HCT116 (cell line): ENCODE measurements at regions not wholly inside any gene's neighbourhood (a gene's known extent, or its start where the extent isn't known, plus 50 kb on each side); places are given as distances from the start of the nearest gene placed in this dataset.

Experiments used
- ATAC-seq: fragments of 200-7000 bp; cut with Tn5 transposase; 2 replicates; pipeline ENCODE4 v1.9.1; 2020; ENCODE audit warnings: mild to moderate bottlenecking, moderate library complexity
- BruUV-seq: library from RNA; stranded (reverse); fragments of 400-500 nt; replicated peaks from 2 replicates; lab custom pipeline; 2021; lab: Mats Ljungman, UMichigan
- CTCF ChIA-PET: fragments of 300-600 bp; sonication (Branson Sonifier 250); formaldehyde crosslinking; loops from one replicate; lab custom pipeline; 2021; ENCODE audit warnings: antibody characterized with exemption; lab: Charles Lee
- POLR2A ChIA-PET: fragments of 300-600, 350-600 bp; sonication (Branson Sonifier 250); formaldehyde crosslinking; loops from one replicate; lab custom pipeline; 2021; ENCODE audit warnings: antibody characterized with exemption; lab: Charles Lee
- RAD21 ChIA-PET, 2 experiments: fragments of 300-600 bp; sonication (Branson Sonifier 250); formaldehyde crosslinking; loops; one replicate each; lab custom pipeline; 2023; ENCODE audit warnings: low total read pairs in 2 of 2; ENCODE audit not compliant: uncharacterized antibody in 2 of 2, unreplicated experiment in 2 of 2, low non-redundant PET in 1 of 2; lab: Charles Lee
- DNase-seq: peaks from one replicate; pipeline ENCODE4 v3.0.0-alpha.2; 2010; ENCODE audit warnings: low read depth, low spot score
- H2AFZ ChIP-seq: fragments of 200-600 bp; shearing (Covaris generic), sonication (generic); 2 replicates; pipeline ENCODE4 v1.6.1; 2017; ENCODE audit warnings: low read depth, mixed run types, mixed read lengths, antibody characterized with exemption, low read length; ENCODE audit not compliant: poor library complexity, severe bottlenecking
- H3K27ac ChIP-seq: 2 replicates; pipeline ENCODE4 v1.5.1; 2012; ENCODE audit warnings: low read depth, low read length
- H3K27me3 ChIP-seq: fragments of 200-600 bp; sonication (generic); 2 replicates; pipeline ENCODE4 v1.6.1; 2016; ENCODE audit warnings: mixed run types, low read length, mixed read lengths; ENCODE audit not compliant: insufficient read depth
- H3K36me3 ChIP-seq, 2 experiments: fragments of 200-500 bp in 1 of 2; fragments of 200-600 bp in 1 of 2; sonication (Bioruptor generic) in 1 of 2; sonication (generic) in 1 of 2; 2 replicates each; pipeline versions ENCODE4 v1.5.1 to v1.6.1; 2014 to 2016; ENCODE audit warnings: low read length in 2 of 2, inconsistent platforms in 1 of 2, mixed read lengths in 1 of 2, mixed run types in 1 of 2; ENCODE audit not compliant: insufficient read depth in 2 of 2, control insufficient read depth in 1 of 2
- H3K4me1 ChIP-seq, 2 experiments: fragments of 200-600 bp in 1 of 2; sonication (generic) in 1 of 2; 2 replicates each; pipeline versions ENCODE4 v1.5.1 to v1.6.1; 2012 to 2017; ENCODE audit warnings: low read length in 2 of 2, inconsistent platforms in 1 of 2, mild to moderate bottlenecking in 1 of 2, mixed read lengths in 1 of 2, mixed run types in 1 of 2, moderate library complexity in 1 of 2; ENCODE audit not compliant: insufficient read depth in 2 of 2, control insufficient read depth in 1 of 2
- H3K4me2 ChIP-seq: fragments of 200-600 bp; sonication (generic); 2 replicates; pipeline ENCODE4 v1.6.1; 2017; ENCODE audit warnings: mixed run types, low read length, mixed read lengths
- H3K4me3 ChIP-seq, 2 experiments: fragments of 200-600 bp in 1 of 2; sonication (generic) in 1 of 2; replicated peaks in 1 of 2; 2 replicates each; pipeline ENCODE4 v1.5.1; 2011 to 2016; ENCODE audit warnings: low read length in 2 of 2, control low read depth in 1 of 2, low read depth in 1 of 2, mild to moderate bottlenecking in 1 of 2, mixed read lengths in 1 of 2, mixed run types in 1 of 2
- H3K79me2 ChIP-seq: fragments of 200-600 bp; sonication (generic); 2 replicates; pipeline ENCODE4 v1.6.1; 2017; ENCODE audit warnings: mild to moderate bottlenecking, mixed run types, low read length, moderate library complexity, mixed read lengths; ENCODE audit not compliant: insufficient read depth
- H3K9ac ChIP-seq: fragments of 200-600 bp; sonication (generic); 2 replicates; pipeline ENCODE4 v1.6.1; 2016; ENCODE audit warnings: low read length, mixed read lengths
- H3K9me2 ChIP-seq: fragments of 200-600 bp; sonication (generic), shearing (Covaris generic); 2 replicates; pipeline ENCODE4 v1.6.1; 2017; ENCODE audit warnings: mixed run types, mild to moderate bottlenecking, moderate library complexity; ENCODE audit not compliant: insufficient read depth
- H3K9me3 ChIP-seq, 2 experiments: fragments of 200-500 bp in 1 of 2; fragments of 200-600 bp in 1 of 2; sonication (Bioruptor generic) in 1 of 2; sonication (generic) in 1 of 2; 2 replicates each; pipeline ENCODE4 v1.6.1; 2014 to 2017; ENCODE audit warnings: low read length in 2 of 2, mixed read lengths in 2 of 2, inconsistent platforms in 1 of 2, low read depth in 1 of 2, mild to moderate bottlenecking in 1 of 2, mixed run types in 1 of 2, moderate library complexity in 1 of 2; ENCODE audit not compliant: control insufficient read depth in 1 of 2, insufficient read depth in 1 of 2
- H4K20me1 ChIP-seq: fragments of 200-600 bp; sonication (generic), shearing (Covaris generic); 2 replicates; pipeline ENCODE4 v1.6.1; 2017; ENCODE audit warnings: mixed run types, mild to moderate bottlenecking, moderate library complexity; ENCODE audit not compliant: insufficient read depth
- ATF3 ChIP-seq: IDR thresholded peaks from 2 replicates; pipeline ENCODE4 v1.6.1; 2012
- CBX3 ChIP-seq: IDR thresholded peaks from 2 replicates; pipeline ENCODE4 v1.6.1; 2012; ENCODE audit warnings: low read depth
- CEBPB ChIP-seq: IDR thresholded peaks from 2 replicates; pipeline ENCODE4 v1.6.1; 2012; ENCODE audit warnings: low read depth
- EGR1 ChIP-seq: IDR thresholded peaks from 2 replicates; pipeline ENCODE4 v1.6.1; 2012; ENCODE audit warnings: low read depth
- ELF1 ChIP-seq: IDR thresholded peaks from 2 replicates; pipeline ENCODE4 v1.6.1; 2012; ENCODE audit warnings: low read depth, borderline replicate concordance
- EZH2 ChIP-seq: fragments of 200-600 bp; sonication (generic); IDR thresholded peaks from 2 replicates; pipeline ENCODE4 v1.6.1; 2017; ENCODE audit warnings: antibody characterized with exemption, mixed run types
- EZH2phosphoT487 ChIP-seq: fragments of 200-600 bp; IDR thresholded peaks from 2 replicates; pipeline ENCODE4 v1.6.1; 2018; ENCODE audit warnings: antibody characterized with exemption, borderline replicate concordance
- FOSL1 ChIP-seq: IDR thresholded peaks from 2 replicates; pipeline ENCODE4 v1.6.1; 2012; ENCODE audit warnings: low read depth
- JUND ChIP-seq: IDR thresholded peaks from 2 replicates; pipeline ENCODE4 v1.6.1; 2012
- MAX ChIP-seq: IDR thresholded peaks from 2 replicates; pipeline ENCODE4 v1.6.1; 2012
- POLR2A ChIP-seq: IDR thresholded peaks from 2 replicates; pipeline ENCODE4 v1.7.0; 2011; ENCODE audit warnings: borderline replicate concordance; ENCODE audit not compliant: insufficient read depth, insufficient read length; ENCODE audit errors: extremely low read depth
- POLR2AphosphoS5 ChIP-seq: IDR thresholded peaks from 2 replicates; pipeline ENCODE4 v1.6.1; 2011; ENCODE audit warnings: mild to moderate bottlenecking, low read depth, low read length, moderate library complexity
- SIN3A ChIP-seq: IDR thresholded peaks from 2 replicates; pipeline ENCODE4 v1.6.1; 2012; ENCODE audit warnings: low read depth
- SP1 ChIP-seq: IDR thresholded peaks from 2 replicates; pipeline ENCODE4 v1.6.1; 2012; ENCODE audit warnings: low read depth
- YY1 ChIP-seq: IDR thresholded peaks from 2 replicates; pipeline ENCODE4 v1.6.1; 2011; ENCODE audit warnings: low read length, low read depth, moderate library complexity, mild to moderate bottlenecking; ENCODE audit not compliant: insufficient replicate concordance; ENCODE audit errors: extremely low read depth
- ZFX ChIP-seq: fragments of 450-650 bp; IDR thresholded peaks from 2 replicates; pipeline ENCODE4 v1.6.1; 2017
- ZNF274 ChIP-seq: fragments of 200-500 bp; sonication (Bioruptor generic); IDR thresholded peaks from 2 replicates; pipeline ENCODE4 v1.6.1; 2014; ENCODE audit warnings: mild to moderate bottlenecking, low read depth, low read length, inconsistent platforms
- intact Hi-C: fragments of 100-400 bp; cut with micrococcal nuclease; formaldehyde crosslinking; loops from 2 replicates; pipeline ENCODE4 v1.10.0; 2022

- intact Hi-C loops = loop anchor here (5.0 kb wide), 1 partner anchor 52 kb away; no protein-coding TSS in a partner anchor
- no peaks in the 10 kb centered on the region for H4K20me1 ChIP-seq
- H3K36me3 ChIP-seq = no peaks in the 10 kb centered on the region
- BruUV-seq = no TSS peak
- no peak for DNase-seq
- H3K9ac ChIP-seq = no peak overlapping the region
- no peaks in the 10 kb centered on the region for H3K9me3 ChIP-seq
- no peaks in the 10 kb centered on the region for H3K9me2 ChIP-seq
- TF ChIP-seq FOSL1 (no peak), SIN3A (no peak), ZNF274 (no peak), POLR2A (no peak), YY1 (no peak), SP1 (no peak), EGR1 (no peak), EZH2phosphoT487 (no peak), CBX3 (no peak), CEBPB (no peak), ELF1 (no peak), MAX (no peak), JUND (no peak), EZH2 (no peak), ATF3 (no peak), POLR2AphosphoS5 (no peak), ZFX (no peak)
- ChIA-PET POLR2A (no interaction called here), CTCF (no interaction called here), RAD21 (no interaction called here)
- no peak overlapping the region for H3K27ac ChIP-seq
- no peaks in the 10 kb centered on the region for H3K27me3 ChIP-seq
- ATAC-seq = no peak
- H2AFZ ChIP-seq = no peak overlapping the region
- H3K4me2 ChIP-seq = no peak overlapping the region
- no peaks in the 10 kb centered on the region for H3K79me2 ChIP-seq
- no peaks in the 10 kb centered on the region for H3K4me1 ChIP-seq
- no peak overlapping the region for H3K4me3 ChIP-seq
Observed at GRCh38 chr15:86009727-86010126, 69.9 kb upstream of the AGBL1 start.
